ENCODE measurements at regions not wholly inside any gene's neighbourhood (a gene's known extent, or its start where the extent isn't known, plus 50 kb on each side); places are given as distances from the start of the nearest gene placed in this dataset.

DNA sequence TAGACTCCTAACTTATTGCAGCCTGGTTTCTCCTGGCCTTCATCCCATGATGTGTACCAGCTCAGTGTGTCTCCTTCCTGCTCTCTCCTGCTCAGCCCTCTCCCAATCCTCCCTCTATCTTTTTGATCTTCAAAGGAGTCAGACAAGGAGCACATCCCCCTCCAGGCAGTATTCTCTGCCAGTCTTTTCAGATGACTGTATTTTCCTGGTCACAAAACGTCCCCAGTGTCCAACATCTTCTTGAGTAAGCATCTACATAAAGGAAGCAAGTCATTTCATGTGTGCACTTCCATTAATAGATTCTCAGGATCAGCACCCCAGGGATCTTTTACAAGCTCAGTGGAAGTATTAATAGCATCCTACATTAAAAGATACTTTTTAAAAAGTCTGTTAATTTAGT lies 148.9 kb upstream of the THBS1 start:
- H3K4me3 ChIP-seq: no peak overlapping the region
- DNase-seq: no peak
- H3K36me3 ChIP-seq (ENCODE audit: control insufficient read depth in 4 of 4, insufficient read depth in 4 of 4, low read length in 4 of 4): no peaks in the 10 kb centered on the region
- peaks cover 6 to 54% (median 18%) of the 10 kb centered on the region in 5 donors for H3K4me1 ChIP-seq (ENCODE audit: control insufficient read depth in 5 of 5, insufficient read depth in 5 of 5, low read length in 5 of 5)
- H3K27ac ChIP-seq (ENCODE audit: low read depth in 1 of 2, low read length in 1 of 2): peak overlapping the region in 1 of 2 donors; percentile 12
- no peaks in the 10 kb centered on the region for H3K27me3 ChIP-seq (ENCODE audit: control insufficient read depth in 3 of 3, insufficient read depth in 3 of 3, low read length in 2 of 3)
- WGBS, 2 donors: 26 to 42% methylated on average over 1 of the region's 1 CpG
- ATAC-seq (ENCODE audit: insufficient read depth, low FRiP score): no peak
- peaks cover 0 to 3% (median under 1%) of the 10 kb centered on the region in 4 donors for H3K9me3 ChIP-seq (ENCODE audit: control insufficient read depth in 4 of 4, insufficient read depth in 3 of 4, low read length in 3 of 4)
- TF ChIP-seq, protein P1, sequence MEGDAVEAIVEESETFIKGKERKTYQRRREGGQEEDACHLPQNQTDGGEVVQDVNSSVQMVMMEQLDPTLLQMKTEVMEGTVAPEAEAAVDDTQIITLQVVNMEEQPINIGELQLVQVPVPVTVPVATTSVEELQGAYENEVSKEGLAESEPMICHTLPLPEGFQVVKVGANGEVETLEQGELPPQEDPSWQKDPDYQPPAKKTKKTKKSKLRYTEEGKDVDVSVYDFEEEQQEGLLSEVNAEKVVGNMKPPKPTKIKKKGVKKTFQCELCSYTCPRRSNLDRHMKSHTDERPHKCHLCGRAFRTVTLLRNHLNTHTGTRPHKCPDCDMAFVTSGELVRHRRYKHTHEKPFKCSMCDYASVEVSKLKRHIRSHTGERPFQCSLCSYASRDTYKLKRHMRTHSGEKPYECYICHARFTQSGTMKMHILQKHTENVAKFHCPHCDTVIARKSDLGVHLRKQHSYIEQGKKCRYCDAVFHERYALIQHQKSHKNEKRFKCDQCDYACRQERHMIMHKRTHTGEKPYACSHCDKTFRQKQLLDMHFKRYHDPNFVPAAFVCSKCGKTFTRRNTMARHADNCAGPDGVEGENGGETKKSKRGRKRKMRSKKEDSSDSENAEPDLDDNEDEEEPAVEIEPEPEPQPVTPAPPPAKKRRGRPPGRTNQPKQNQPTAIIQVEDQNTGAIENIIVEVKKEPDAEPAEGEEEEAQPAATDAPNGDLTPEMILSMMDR (IDR thresholded peaks at IDR 0.05; ENCODE audit: control extremely low read depth, extremely low read depth): no peak
- H3K9ac ChIP-seq (ENCODE audit: insufficient read depth in 1 of 2, low read length in 2 of 2): no peak overlapping the region

DNA sequence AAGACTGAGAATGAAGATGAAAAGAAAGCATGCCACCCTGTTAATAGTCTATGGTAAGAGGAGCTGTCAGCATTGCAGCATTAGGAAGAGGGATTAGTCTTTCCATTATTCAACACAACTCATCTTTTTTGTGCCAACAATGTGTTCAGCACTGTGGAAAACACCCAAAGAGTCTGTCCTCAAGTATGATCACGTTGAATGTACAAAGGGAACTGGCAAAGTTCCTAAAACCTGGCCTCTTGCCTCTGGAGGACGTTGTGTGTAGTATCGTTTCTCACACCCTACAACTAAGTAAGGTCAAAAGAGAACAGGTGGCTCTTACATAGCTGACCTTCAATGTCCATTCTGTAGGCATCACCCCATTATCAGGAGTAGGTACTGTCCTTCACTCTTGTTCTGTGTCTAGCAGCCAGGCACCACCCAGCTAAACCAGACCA lies 147.9 kb upstream of the THBS1 start:
- H3K9ac ChIP-seq (ENCODE audit: insufficient read depth in 1 of 2, low read length in 2 of 2): no peak overlapping the region
- no peaks in the 10 kb centered on the region for H3K36me3 ChIP-seq (ENCODE audit: control insufficient read depth in 4 of 4, insufficient read depth in 4 of 4, low read length in 4 of 4)
- no peak overlapping the region for H3K4me3 ChIP-seq
- peak in 1 of 3 donors; percentile 25 for DNase-seq
- WGBS, 2 donors: 41 to 50% methylated on average over 3 of the region's 3 CpGs
- peak overlapping the region in 1 of 2 donors; percentile 51 for H3K27ac ChIP-seq (ENCODE audit: low read depth in 1 of 2, low read length in 1 of 2)
- no peaks in the 10 kb centered on the region for H3K27me3 ChIP-seq (ENCODE audit: control insufficient read depth in 3 of 3, insufficient read depth in 3 of 3, low read length in 2 of 3)
- H3K9me3 ChIP-seq (ENCODE audit: control insufficient read depth in 4 of 4, insufficient read depth in 3 of 4, low read length in 3 of 4): peaks cover 0 to 3% (median under 1%) of the 10 kb centered on the region in 4 donors
- TF ChIP-seq, protein P1 (IDR thresholded peaks at IDR 0.05; ENCODE audit: control extremely low read depth, extremely low read depth): no peak
- ATAC-seq (ENCODE audit: insufficient read depth, low FRiP score): no peak
- H3K4me1 ChIP-seq (ENCODE audit: control insufficient read depth in 5 of 5, insufficient read depth in 5 of 5, low read length in 5 of 5): peaks cover 3 to 45% (median 18%) of the 10 kb centered on the region in 5 donors

DNA sequence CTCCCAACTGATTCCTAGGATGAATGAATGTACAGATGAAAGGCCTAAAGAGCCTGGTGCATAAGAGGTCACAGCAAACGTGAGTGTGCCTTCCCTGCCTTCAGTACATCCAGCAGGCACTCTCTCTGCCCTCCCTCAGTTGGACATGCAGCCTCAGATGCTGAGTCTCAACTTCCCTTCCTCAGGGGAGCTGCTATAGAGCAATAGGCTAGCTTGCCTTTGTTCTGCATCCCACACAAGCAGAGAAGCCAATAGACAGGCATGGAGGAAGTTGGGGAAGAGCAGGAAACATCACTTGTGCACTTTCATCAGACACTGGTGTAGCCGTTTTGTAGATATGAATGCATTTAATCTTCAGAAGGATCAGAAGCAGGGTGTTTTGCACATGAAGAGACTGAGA lies 147.5 kb upstream of the THBS1 start:
- peaks cover 4 to 44% (median 18%) of the 10 kb centered on the region in 5 donors for H3K4me1 ChIP-seq (ENCODE audit: control insufficient read depth in 5 of 5, insufficient read depth in 5 of 5, low read length in 5 of 5)
- H3K4me3 ChIP-seq: no peak overlapping the region
- no peaks in the 10 kb centered on the region for H3K27me3 ChIP-seq (ENCODE audit: control insufficient read depth in 3 of 3, insufficient read depth in 3 of 3, low read length in 2 of 3)
- 33 to 39% methylated on average over 2 of the region's 2 CpGs for WGBS, 2 donors
- no peaks in the 10 kb centered on the region for H3K36me3 ChIP-seq (ENCODE audit: control insufficient read depth in 4 of 4, insufficient read depth in 4 of 4, low read length in 4 of 4)
- TF ChIP-seq, protein P1 (IDR thresholded peaks at IDR 0.05; ENCODE audit: control extremely low read depth, extremely low read depth): no peak
- ATAC-seq (ENCODE audit: insufficient read depth, low FRiP score) (no peak), DNase-seq (no peak)
- H3K9me3 ChIP-seq (ENCODE audit: control insufficient read depth in 4 of 4, insufficient read depth in 3 of 4, low read length in 3 of 4): peaks cover 0 to 3% (median under 1%) of the 10 kb centered on the region in 4 donors
- H3K9ac ChIP-seq (ENCODE audit: insufficient read depth in 1 of 2, low read length in 2 of 2): no peak overlapping the region
- H3K27ac ChIP-seq (ENCODE audit: low read depth in 1 of 2, low read length in 1 of 2): peak overlapping the region in 1 of 2 donors; percentile 51

DNA sequence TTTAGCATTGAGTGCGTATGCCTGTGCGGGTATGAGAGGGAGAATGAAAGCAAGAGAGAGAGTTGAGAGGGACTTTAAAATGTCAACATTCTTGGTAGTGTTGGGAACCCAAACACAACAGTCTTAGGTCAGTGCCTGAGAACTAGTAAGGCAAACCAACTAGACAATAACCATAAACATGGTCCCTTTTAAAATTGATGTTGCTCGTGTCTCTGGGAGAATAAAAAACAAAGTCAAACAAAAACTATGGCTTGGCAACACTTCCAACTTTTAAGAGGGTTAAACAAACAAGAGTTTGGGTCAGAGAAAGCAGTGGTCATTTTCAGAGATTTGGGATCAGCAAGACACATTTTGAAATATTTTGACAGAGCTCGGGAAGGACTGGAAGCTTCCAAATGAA lies 146.7 kb upstream of the THBS1 start:
- no peaks in the 10 kb centered on the region for H3K27me3 ChIP-seq (ENCODE audit: control insufficient read depth in 3 of 3, insufficient read depth in 3 of 3, low read length in 2 of 3)
- no peak overlapping the region for H3K9ac ChIP-seq (ENCODE audit: insufficient read depth in 1 of 2, low read length in 2 of 2)
- peaks cover 0 to 3% (median under 1%) of the 10 kb centered on the region in 4 donors for H3K9me3 ChIP-seq (ENCODE audit: control insufficient read depth in 4 of 4, insufficient read depth in 3 of 4, low read length in 3 of 4)
- peak overlapping the region in 1 of 2 donors; percentile 18 for H3K27ac ChIP-seq (ENCODE audit: low read depth in 1 of 2, low read length in 1 of 2)
- 64 to 78% methylated on average over 4 of the region's 4 CpGs for WGBS, 2 donors
- H3K4me3 ChIP-seq: no peak overlapping the region
- ATAC-seq (ENCODE audit: insufficient read depth, low FRiP score) (no peak), DNase-seq (peak in 2 of 3 donors; percentile 46 to 49)
- TF ChIP-seq, protein P1 (IDR thresholded peaks at IDR 0.05; ENCODE audit: control extremely low read depth, extremely low read depth): no peak
- H3K36me3 ChIP-seq (ENCODE audit: control insufficient read depth in 4 of 4, insufficient read depth in 4 of 4, low read length in 4 of 4): no peaks in the 10 kb centered on the region
- H3K4me1 ChIP-seq (ENCODE audit: control insufficient read depth in 5 of 5, insufficient read depth in 5 of 5, low read length in 5 of 5): peaks cover 5 to 38% (median 17%) of the 10 kb centered on the region in 5 donors
